Stimulated activated naive CD4-positive, alpha-beta T cell (primary cell): ENCODE measurements at regions not wholly inside any gene's neighbourhood (a gene's known extent, or its start where the extent isn't known, plus 50 kb on each side); places are given as distances from the start of the nearest gene placed in this dataset.

ENCODE experiments used
- DNase-seq, 6 experiments: peaks; one replicate each; lab custom pipeline; 2025; lab: John Stamatoyannopoulos, UW

GRCh38 chr11:116182356-116182966 lies 590.3 kb downstream of the BUD13 start:
- DNase-seq: no peak

GRCh38 chr11:116180806-116181600 lies 591.8 kb downstream of the BUD13 start:
- DNase-seq: no peak

- DNase-seq: no peak
These were observed 593.4 kb downstream of the BUD13 start for GRCh38 chr11:116179401-116179800.

- no peak for DNase-seq
These were observed 595.1 kb downstream of the BUD13 start for GRCh38 chr11:116177521-116178210.

GRCh38 chr11:116176484-116177005 lies 596.2 kb downstream of the BUD13 start:
- no peak for DNase-seq

GRCh38 chr11:116175707-116176106 lies 597.1 kb downstream of the BUD13 start:
- no peak for DNase-seq

- DNase-seq: no peak
These were observed 598.6 kb downstream of the BUD13 start for GRCh38 chr11:116173941-116174911.

- DNase-seq: no peak
These were observed 599.3 kb downstream of the BUD13 start for GRCh38 chr11:116173506-116173905.

- DNase-seq: no peak
These were observed 599.9 kb downstream of the BUD13 start for GRCh38 chr11:116172851-116173250.

GRCh38 chr11:116172156-116172555 lies 600.6 kb downstream of the BUD13 start:
- DNase-seq: no peak

- no peak for DNase-seq
These were observed 601.3 kb downstream of the BUD13 start for GRCh38 chr11:116171271-116172140.

GRCh38 chr11:116170526-116171120 lies 602.2 kb downstream of the BUD13 start:
- DNase-seq: no peak

- DNase-seq: no peak
These were observed 603.0 kb downstream of the BUD13 start for GRCh38 chr11:116169776-116170175.

GRCh38 chr11:116168459-116168787 lies 604.4 kb downstream of the BUD13 start:
- DNase-seq: no peak

- no peak for DNase-seq
These were observed 604.9 kb downstream of the BUD13 start for GRCh38 chr11:116167706-116168458.

GRCh38 chr11:116166573-116167465 lies 606.0 kb downstream of the BUD13 start:
- no peak for DNase-seq

- DNase-seq: no peak
These were observed 607.9 kb downstream of the BUD13 start for GRCh38 chr11:116164843-116165242.

GRCh38 chr11:116162886-116163230 lies 609.9 kb downstream of the BUD13 start:
- no peak for DNase-seq
